HPDE6-E6E7 (cell line): ENCODE measurements at regions not wholly inside any gene's neighbourhood (a gene's known extent, or its start where the extent isn't known, plus 50 kb on each side); places are given as distances from the start of the nearest gene placed in this dataset.

ENCODE experiments used
- DNase-seq: peaks from one replicate; pipeline ENCODE4 v3.0.0; 2011; ENCODE audit warnings: missing footprints; ENCODE audit errors: extremely low spot score

- no peak for DNase-seq
Observed at GRCh38 chr21:43317959-43318358, 109.0 kb downstream of the SIK1 start.

GRCh38 chr21:43317254-43317748 is 109.6 kb downstream of the SIK1 start:
- DNase-seq = no peak

- no peak for DNase-seq
Observed at GRCh38 chr21:43316156-43316845, 110.6 kb downstream of the SIK1 start.

GRCh38 chr21:43315244-43316137 is 111.4 kb downstream of the SIK1 start:
- DNase-seq = no peak

- no peak for DNase-seq
Observed at GRCh38 chr21:43313939-43314405, 113.0 kb downstream of the SIK1 start.

- DNase-seq = no peak
Observed at GRCh38 chr21:43313221-43313938, 113.6 kb downstream of the SIK1 start.

- no peak for DNase-seq
Observed at GRCh38 chr21:43312751-43313169, 114.2 kb downstream of the SIK1 start.

- no peak for DNase-seq
Observed at GRCh38 chr21:43312011-43312410, 114.9 kb downstream of the SIK1 start.

GRCh38 chr21:43311301-43311817 is 115.6 kb downstream of the SIK1 start:
- DNase-seq = no peak

- no peak for DNase-seq
Observed at GRCh38 chr21:43308815-43309283, 118.1 kb downstream of the SIK1 start.

- no peak for DNase-seq
Observed at GRCh38 chr21:43308101-43308814, 118.7 kb downstream of the SIK1 start.

- DNase-seq = no peak
Observed at GRCh38 chr21:43307677-43308070, 119.3 kb downstream of the SIK1 start.

GRCh38 chr21:43306911-43307676 is 119.8 kb downstream of the SIK1 start:
- peak; percentile 93 for DNase-seq

GRCh38 chr21:43306391-43306790 is 120.5 kb downstream of the SIK1 start:
- no peak for DNase-seq

GRCh38 chr21:43305811-43306311 is 121.1 kb downstream of the SIK1 start:
- DNase-seq = no peak

GRCh38 chr21:43305336-43305665 is 121.6 kb downstream of the SIK1 start:
- DNase-seq = no peak

GRCh38 chr21:43304621-43305335 is 122.2 kb downstream of the SIK1 start:
- no peak for DNase-seq

GRCh38 chr21:43304206-43304605 is 122.7 kb downstream of the SIK1 start:
- DNase-seq = no peak
